HG02610 (cell line): ENCODE measurements at regions not wholly inside any gene's neighbourhood (a gene's known extent, or its start where the extent isn't known, plus 50 kb on each side); places are given as distances from the start of the nearest gene placed in this dataset.
"Not testable (repeated sequence)": the region's sequence is repeated elsewhere in the genome, so short reads cannot be mapped to it uniquely, and the experiment has no call there.

ENCODE experiments used
- ATAC-seq: cut with Tn5 transposase; IDR thresholded peaks from one replicate; pipeline ENCODE4 v1.9.1; 2021; ENCODE audit warnings: mild to moderate bottlenecking, moderate library complexity; ENCODE audit not compliant: unreplicated experiment

GRCh38 chr4:81319657-81320056 lies 104.6 kb upstream of the PRKG2 start:
- ATAC-seq, result no peak

- ATAC-seq, result no peak
Observed at GRCh38 chr4:81314897-81315470, 100.0 kb upstream of the PRKG2 start.

GRCh38 chr4:81314196-81314896 lies 99.3 kb upstream of the PRKG2 start:
- ATAC-seq, result no peak

GRCh38 chr4:81307991-81308390 lies 93.0 kb upstream of the PRKG2 start:
- no peak for ATAC-seq

- no peak for ATAC-seq
Observed at GRCh38 chr4:81304871-81305270, 89.8 kb upstream of the PRKG2 start.

GRCh38 chr4:81300352-81300751 lies 85.3 kb upstream of the PRKG2 start:
- ATAC-seq, result not testable (repeated sequence)

- no peak for ATAC-seq
Observed at GRCh38 chr4:81290813-81291212, 75.8 kb upstream of the PRKG2 start.

- ATAC-seq, result no peak
Observed at GRCh38 chr4:81287101-81287500, 72.1 kb upstream of the PRKG2 start.

- no peak for ATAC-seq
Observed at GRCh38 chr4:81282131-81282530, 67.1 kb upstream of the PRKG2 start.

- no peak for ATAC-seq
Observed at GRCh38 chr4:81274460-81274859, 59.4 kb upstream of the PRKG2 start.

GRCh38 chr4:81272671-81273070 lies 57.6 kb upstream of the PRKG2 start:
- ATAC-seq, result no peak
